B cell (primary cell): ENCODE measurements at regions not wholly inside any gene's neighbourhood (a gene's known extent, or its start where the extent isn't known, plus 50 kb on each side); places are given as distances from the start of the nearest gene placed in this dataset.

Source experiments
- ATAC-seq: fragments of 200-7000 bp; cut with Tn5 transposase; one replicate; pipeline ENCODE4 v1.10.0; 2021; ENCODE audit warnings: low read depth, mild to moderate bottlenecking, moderate number of reproducible peaks, moderate library complexity
- CTCF ChIA-PET: fragments of 350-600 bp; sonication (Branson Sonifier 250); formaldehyde crosslinking; loops from one replicate; lab custom pipeline; 2021; ENCODE audit warnings: antibody characterized with exemption, inconsistent platforms; lab: Charles Lee
- POLR2A ChIA-PET: fragments of 350-600 bp; sonication (Branson Sonifier 250); formaldehyde crosslinking; loops from one replicate; lab custom pipeline; 2021; ENCODE audit warnings: antibody characterized with exemption; lab: Charles Lee
- DNase-seq: peaks from one replicate; pipeline ENCODE4 v3.0.0; 2013
- H2AFZ ChIP-seq: 2 replicates; pipeline ENCODE4 v1.6.1; 2012; ENCODE audit warnings: mild to moderate bottlenecking, low read depth, low read length; ENCODE audit not compliant: insufficient read depth, poor library complexity, severe bottlenecking
- H3K27ac ChIP-seq, 2 donors: 1 replicate in 1 of 2; 2 replicates in 1 of 2; pipeline ENCODE4 v1.5.1; 2012 to 2013; ENCODE audit warnings: low read length in 2 of 2, mild to moderate bottlenecking in 2 of 2, moderate library complexity in 1 of 2
- H3K27me3 ChIP-seq, 4 experiments: fragments of 200-600 bp in 1 of 4; sonication (generic) in 1 of 4; replicated peaks in 1 of 4; 1 replicate in 2 of 4; 2 replicates in 2 of 4; pipeline versions ENCODE4 v1.6.1 to v1.7.0; 2013 to 2016; ENCODE audit warnings: low read length in 3 of 4, mild to moderate bottlenecking in 2 of 4, mixed read lengths in 1 of 4, moderate library complexity in 1 of 4; ENCODE audit not compliant: insufficient read depth in 4 of 4, control insufficient read depth in 3 of 4; ENCODE audit errors: control extremely low read depth in 1 of 4
- H3K36me3 ChIP-seq, 2 experiments: replicated peaks in 1 of 2; 1 replicate in 1 of 2; 2 replicates in 1 of 2; pipeline versions ENCODE4 v1.6.1 to v1.7.1; 2013; ENCODE audit warnings: low read length in 1 of 2; ENCODE audit not compliant: insufficient read depth in 2 of 2, control insufficient read depth in 1 of 2; ENCODE audit errors: control extremely low read depth in 1 of 2, extremely low read depth in 1 of 2
- H3K4me1 ChIP-seq, 2 donors: fragments of 200-600 bp in 1 of 2; sonication (generic) in 1 of 2; 1 replicate in 1 of 2; 2 replicates in 1 of 2; pipeline versions ENCODE4 v1.5.1 to v1.6.1; 2013 to 2017; ENCODE audit warnings: low read length in 2 of 2; ENCODE audit not compliant: control insufficient read depth in 2 of 2, insufficient read depth in 2 of 2
- H3K4me2 ChIP-seq: replicated peaks from 2 replicates; pipeline ENCODE3; 2012; ENCODE audit warnings: mild to moderate bottlenecking, low read depth, low read length; ENCODE audit not compliant: poor library complexity, severe bottlenecking
- H3K4me3 ChIP-seq, 5 experiments: fragments of 200-600 bp in 1 of 5; sonication (generic) in 1 of 5; 1 replicate in 3 of 5; 2 replicates in 2 of 5; pipeline versions ENCODE4 v1.5.1 to v1.7.0; 2011 to 2016; ENCODE audit warnings: low read length in 4 of 5, mild to moderate bottlenecking in 4 of 5, low read depth in 2 of 5, control low read depth in 1 of 5, moderate library complexity in 1 of 5; ENCODE audit not compliant: insufficient read depth in 1 of 5; ENCODE audit errors: control extremely low read depth in 1 of 5, extremely low read depth in 1 of 5
- H3K79me2 ChIP-seq: fragments of 200-600 bp; sonication (generic); one replicate; pipeline ENCODE4 v1.6.0; 2016; ENCODE audit warnings: low read length; ENCODE audit not compliant: control insufficient read depth, insufficient read depth
- H3K9ac ChIP-seq: fragments of 200-600 bp; sonication (generic); 2 replicates; pipeline ENCODE4 v1.6.1; 2017; ENCODE audit warnings: mild to moderate bottlenecking, low read length, moderate library complexity
- H3K9me3 ChIP-seq, 3 donors: one replicate each; pipeline versions ENCODE4 v1.6.1 to v1.7.1; 2013; ENCODE audit warnings: low read length in 2 of 3; ENCODE audit not compliant: control insufficient read depth in 2 of 3, insufficient read depth in 1 of 3; ENCODE audit errors: control extremely low read depth in 1 of 3
- H4K20me1 ChIP-seq: 2 replicates; pipeline ENCODE4 v1.6.0; 2012; ENCODE audit warnings: mild to moderate bottlenecking, low read length; ENCODE audit not compliant: insufficient read depth, control insufficient read depth, poor library complexity, severe bottlenecking
- H3K27ac Mint-ChIP-seq: one replicate; pipeline ENCODE4 v1.8.0; 2021; ENCODE audit warnings: mixed read lengths
- H3K27me3 Mint-ChIP-seq: one replicate; pipeline ENCODE4 v1.8.0; 2021; ENCODE audit warnings: mixed read lengths
- H3K4me1 Mint-ChIP-seq: one replicate; pipeline ENCODE4 v1.8.0; 2021; ENCODE audit warnings: mixed read lengths
- H3K4me3 Mint-ChIP-seq: one replicate; pipeline ENCODE4 v1.8.0; 2021; ENCODE audit warnings: mixed read lengths
- H3K9me3 Mint-ChIP-seq: one replicate; pipeline ENCODE4 v1.8.0; 2022; ENCODE audit warnings: mixed read lengths; ENCODE audit not compliant: insufficient read depth
- CTCF ChIP-seq: fragments of 200-600 bp; IDR thresholded peaks from one replicate; pipeline ENCODE4 v1.8.0; 2022; ENCODE audit warnings: antibody characterized with exemption, mild to moderate bottlenecking
- EZH2 ChIP-seq: IDR thresholded peaks from 2 replicates; pipeline ENCODE4 v1.6.1; 2012; ENCODE audit warnings: borderline replicate concordance, low read depth, mild to moderate bottlenecking, moderate library complexity, low read length; ENCODE audit not compliant: insufficient read depth, poor library complexity, severe bottlenecking
- WGBS: methylation state at CpG from one replicate; pipeline ENCODE4 v1.1.5; 2013; ENCODE audit warnings: missing lambda C conversion rate; ENCODE audit not compliant: insufficient coverage; 5-methylcytosine and 5-hydroxymethylcytosine counted together
- intact Hi-C: fragments of 100-400 bp; cut with micrococcal nuclease; formaldehyde crosslinking; loops from one replicate; pipeline ENCODE4 v1.10.0; 2022

DNA sequence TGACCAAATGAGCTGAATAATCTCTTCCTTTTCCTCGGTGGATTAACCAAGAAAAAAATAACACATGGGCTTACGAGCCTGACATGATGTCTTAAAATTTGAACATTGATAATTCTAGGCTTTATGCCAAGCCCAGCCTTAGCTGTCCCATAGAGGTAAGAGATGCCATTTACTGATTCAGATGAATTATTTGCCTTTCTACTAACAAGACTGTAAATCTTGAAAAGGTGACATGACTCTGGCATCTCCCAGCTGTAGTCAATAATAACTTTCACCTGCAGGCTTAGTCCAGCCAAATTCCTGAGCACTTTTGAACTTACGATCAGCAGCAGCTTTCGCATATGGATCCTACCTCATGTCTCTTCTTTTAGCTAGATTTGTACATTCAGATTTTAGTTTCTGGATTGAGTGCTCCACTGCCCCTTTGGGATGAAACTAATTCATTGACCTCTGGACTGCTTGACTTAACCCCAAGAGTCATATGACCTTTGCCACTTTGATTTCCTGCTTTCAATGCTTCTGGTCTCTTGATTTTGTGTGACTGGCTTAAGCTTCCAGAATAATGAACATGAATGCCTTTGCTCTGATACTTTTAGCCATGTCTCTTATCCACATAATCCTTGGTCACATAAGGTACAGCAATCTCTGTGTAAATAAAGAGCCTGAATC lies 876.4 kb upstream of the SLIT2 start:
- Histone ChIP-seq H3K27ac (no peak overlapping the region), H3K79me2 (no peaks in the 10 kb centered on the region), H4K20me1 (no peaks in the 10 kb centered on the region), H3K9ac (no peak overlapping the region), H3K9me3 (no peaks in the 10 kb centered on the region), H3K4me2 (no peak overlapping the region), H3K4me3 (no peak overlapping the region), H2AFZ (no peak overlapping the region), H3K27me3 (no peaks in the 10 kb centered on the region), H3K4me1 (no peaks in the 10 kb centered on the region), H3K36me3 (no peaks in the 10 kb centered on the region)
- ChIA-PET POLR2A (no interaction called here), CTCF (interaction anchor here (0.7 kb wide), 1 partner anchor 17 kb away, joined by 3 read pairs; no protein-coding TSS in a partner anchor)
- intact Hi-C loops = no loop called here
- TF ChIP-seq CTCF (no peak), EZH2 (no peak)
- Mint-ChIP-seq H3K9me3 (peaks cover 2% of the 10 kb centered on the region), H3K27me3 (no peaks in the 10 kb centered on the region), H3K4me3 (no peak overlapping the region), H3K27ac (no peak overlapping the region), H3K4me1 (no peaks in the 10 kb centered on the region)
- ATAC-seq (no peak), DNase-seq (no peak)
- WGBS = no CpG with 5 or more reads among the region's 4 CpGs

GRCh38 chr4:19372390-19372789 lies 879.3 kb upstream of the SLIT2 start:
- 100% methylated on average over 2 of the region's 2 CpGs for WGBS
- no peak overlapping the region for H2AFZ ChIP-seq
- no peak for TF ChIP-seq CTCF
- no peak for TF ChIP-seq EZH2
- H3K4me2 ChIP-seq = no peak overlapping the region
- no peak for DNase-seq
- ChIA-PET CTCF (no interaction called here), POLR2A (no interaction called here)
- no peak overlapping the region for H3K27ac Mint-ChIP-seq
- no peak overlapping the region for H3K4me3 ChIP-seq
- H3K4me3 Mint-ChIP-seq = no peak overlapping the region
- no peak overlapping the region for H3K27ac ChIP-seq
- H3K36me3 ChIP-seq = no peaks in the 10 kb centered on the region
- no peaks in the 10 kb centered on the region for H3K79me2 ChIP-seq
- H3K9me3 ChIP-seq = no peaks in the 10 kb centered on the region
- no peaks in the 10 kb centered on the region for H4K20me1 ChIP-seq
- H3K27me3 Mint-ChIP-seq = no peaks in the 10 kb centered on the region
- H3K4me1 ChIP-seq = no peaks in the 10 kb centered on the region
- intact Hi-C loops = no loop called here
- H3K9ac ChIP-seq = no peak overlapping the region
- H3K9me3 Mint-ChIP-seq = peaks cover 2% of the 10 kb centered on the region
- H3K27me3 ChIP-seq = no peaks in the 10 kb centered on the region
- no peaks in the 10 kb centered on the region for H3K4me1 Mint-ChIP-seq
- ATAC-seq = no peak
